ENCODE measurements at regions not wholly inside any gene's neighbourhood (a gene's known extent, or its start where the extent isn't known, plus 50 kb on each side); places are given as distances from the start of the nearest gene placed in this dataset.

DNA sequence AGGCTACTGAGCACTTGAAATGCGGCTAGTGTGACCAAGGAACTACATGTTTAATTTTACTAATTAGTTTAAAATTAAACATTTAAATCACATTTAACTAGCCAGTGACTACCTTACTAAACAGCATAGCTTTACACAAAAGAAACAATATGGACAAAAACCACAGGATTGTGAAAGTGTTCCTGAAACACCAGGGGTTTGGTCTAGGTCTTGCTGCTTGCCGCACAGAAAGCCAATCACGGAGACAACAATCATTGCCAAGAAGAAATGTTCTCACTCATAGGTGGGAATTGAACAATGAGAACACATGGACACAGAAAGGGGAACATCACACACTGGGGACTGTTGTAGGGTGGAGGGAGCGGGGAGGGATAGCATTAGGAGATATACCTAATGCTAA lies 309.5 kb downstream of the C11orf87 start:
- H3K27ac ChIP-seq, result no peak overlapping the region
- no peak for TF ChIP-seq ZFX (IDR thresholded peaks at IDR 0.05)
- TF ChIP-seq, protein P1, sequence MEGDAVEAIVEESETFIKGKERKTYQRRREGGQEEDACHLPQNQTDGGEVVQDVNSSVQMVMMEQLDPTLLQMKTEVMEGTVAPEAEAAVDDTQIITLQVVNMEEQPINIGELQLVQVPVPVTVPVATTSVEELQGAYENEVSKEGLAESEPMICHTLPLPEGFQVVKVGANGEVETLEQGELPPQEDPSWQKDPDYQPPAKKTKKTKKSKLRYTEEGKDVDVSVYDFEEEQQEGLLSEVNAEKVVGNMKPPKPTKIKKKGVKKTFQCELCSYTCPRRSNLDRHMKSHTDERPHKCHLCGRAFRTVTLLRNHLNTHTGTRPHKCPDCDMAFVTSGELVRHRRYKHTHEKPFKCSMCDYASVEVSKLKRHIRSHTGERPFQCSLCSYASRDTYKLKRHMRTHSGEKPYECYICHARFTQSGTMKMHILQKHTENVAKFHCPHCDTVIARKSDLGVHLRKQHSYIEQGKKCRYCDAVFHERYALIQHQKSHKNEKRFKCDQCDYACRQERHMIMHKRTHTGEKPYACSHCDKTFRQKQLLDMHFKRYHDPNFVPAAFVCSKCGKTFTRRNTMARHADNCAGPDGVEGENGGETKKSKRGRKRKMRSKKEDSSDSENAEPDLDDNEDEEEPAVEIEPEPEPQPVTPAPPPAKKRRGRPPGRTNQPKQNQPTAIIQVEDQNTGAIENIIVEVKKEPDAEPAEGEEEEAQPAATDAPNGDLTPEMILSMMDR (conservative IDR thresholded peaks at IDR 0.05), result no peak

DNA sequence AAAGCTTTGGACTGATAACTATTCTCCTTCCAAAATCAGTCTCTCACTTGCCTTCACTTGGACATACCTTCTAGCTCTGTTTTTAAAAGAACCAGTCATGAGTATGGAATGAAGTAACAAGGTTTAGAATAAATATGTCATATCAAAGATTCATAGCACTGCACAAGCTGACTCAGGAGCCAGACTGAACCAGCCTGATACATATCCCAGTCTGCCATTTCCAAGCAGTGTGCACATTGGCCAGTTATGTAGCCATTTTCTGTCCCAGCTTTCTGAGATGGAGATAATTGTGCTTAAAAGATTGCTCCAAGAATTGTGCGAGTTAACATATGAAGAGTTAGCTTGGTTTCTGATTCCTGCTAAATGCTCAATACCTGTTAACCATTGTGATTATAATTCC lies 311.3 kb downstream of the C11orf87 start:
- no peak for TF ChIP-seq ZFX (IDR thresholded peaks at IDR 0.05)
- TF ChIP-seq, protein P1 (conservative IDR thresholded peaks at IDR 0.05), result no peak
- no peak overlapping the region for H3K27ac ChIP-seq

DNA sequence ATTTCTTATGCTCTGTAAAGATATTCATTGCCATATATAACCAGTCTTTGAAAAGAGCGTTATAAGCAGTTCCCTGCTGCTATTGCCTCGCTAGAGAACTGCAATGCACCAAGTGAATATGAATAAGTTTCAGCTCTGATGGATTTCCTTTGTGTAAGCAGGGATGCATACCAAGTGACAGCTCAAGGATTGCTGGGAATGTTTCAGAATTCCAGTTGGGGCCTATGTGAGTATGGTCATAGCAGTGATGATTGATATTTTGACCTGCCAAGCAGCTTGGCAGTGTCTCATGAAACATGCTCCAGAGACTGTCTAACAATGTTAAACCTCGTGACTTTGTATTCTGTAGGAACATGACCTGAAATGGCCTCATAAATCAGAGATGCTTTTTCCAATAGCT lies 312.6 kb downstream of the C11orf87 start:
- no peak overlapping the region for H3K27ac ChIP-seq
- no peak for TF ChIP-seq ZFX (IDR thresholded peaks at IDR 0.05)
- TF ChIP-seq, protein P1 (conservative IDR thresholded peaks at IDR 0.05), result no peak

DNA sequence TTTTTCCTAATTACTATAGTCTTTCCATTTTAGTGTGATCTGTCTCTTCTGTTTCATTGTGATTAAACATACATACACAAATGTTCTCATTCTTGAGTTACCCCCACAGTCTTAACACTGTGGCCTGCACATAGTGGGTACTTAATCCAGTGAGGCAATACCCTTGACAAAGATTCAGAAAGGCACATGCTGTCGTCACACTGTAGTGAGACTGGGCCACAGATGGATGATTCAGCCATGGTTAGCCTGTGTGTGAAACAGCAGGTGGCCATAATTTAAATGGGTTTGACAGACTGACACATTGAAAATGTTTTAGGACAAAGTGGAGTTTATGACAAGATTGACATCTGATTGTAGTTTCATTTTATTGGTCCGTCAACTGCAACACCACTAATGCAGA lies 313.1 kb downstream of the C11orf87 start:
- no peak for TF ChIP-seq ZFX (IDR thresholded peaks at IDR 0.05)
- TF ChIP-seq, protein P1 (conservative IDR thresholded peaks at IDR 0.05), result no peak
- H3K27ac ChIP-seq, result no peak overlapping the region

DNA sequence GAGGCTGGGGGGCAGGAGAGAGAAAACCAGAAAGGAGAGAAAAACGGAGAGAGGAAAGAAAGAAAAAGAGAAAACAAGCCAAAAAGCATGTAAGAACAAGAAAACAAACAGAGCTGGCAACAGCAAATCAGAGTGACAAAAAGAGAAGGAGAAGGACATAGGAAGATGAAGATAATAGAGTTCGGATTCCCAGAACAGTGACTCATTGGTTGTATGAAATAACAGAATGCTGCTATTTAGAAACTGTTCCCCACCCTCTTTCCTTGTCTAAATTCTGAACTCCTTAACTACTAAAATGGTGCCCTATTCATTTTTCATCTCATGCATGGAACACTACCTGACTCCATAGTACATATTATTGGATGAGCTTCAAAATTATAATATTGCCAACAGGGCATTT lies 317.4 kb downstream of the C11orf87 start:
- TF ChIP-seq, protein P1 (conservative IDR thresholded peaks at IDR 0.05), result no peak
- no peak for TF ChIP-seq ZFX (IDR thresholded peaks at IDR 0.05)
- no peak overlapping the region for H3K27ac ChIP-seq

DNA sequence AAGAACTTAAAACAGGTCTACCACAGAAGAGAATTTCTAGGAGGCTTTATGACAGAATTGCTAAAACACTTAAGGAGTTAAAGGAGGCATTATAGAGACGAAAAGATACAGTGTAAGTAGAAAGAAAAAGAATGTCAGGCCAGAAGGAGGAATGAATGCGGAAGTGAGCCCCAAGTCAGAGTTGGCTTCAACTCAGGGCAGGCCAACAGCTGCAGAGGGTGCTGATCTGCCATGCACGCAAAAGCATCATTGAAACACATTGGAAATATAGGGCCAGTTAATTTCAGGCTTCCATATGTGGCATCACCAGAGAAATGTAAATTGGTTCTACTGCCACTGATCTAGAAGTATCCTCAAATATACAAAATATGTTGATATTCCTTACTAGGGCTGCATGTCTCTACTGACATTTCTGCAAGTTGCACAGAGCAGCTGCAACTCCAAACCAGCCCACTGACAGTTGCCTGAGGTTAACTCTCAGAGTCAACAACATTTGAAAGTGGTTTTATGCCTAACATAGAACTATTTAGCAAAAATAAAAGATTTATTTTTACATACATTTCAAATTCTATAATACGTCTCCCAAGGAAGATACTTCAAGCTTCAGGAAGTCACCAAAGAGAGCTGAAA lies 324.1 kb downstream of the C11orf87 start:
- no peak overlapping the region for H3K27ac ChIP-seq
- TF ChIP-seq, protein P1 (conservative IDR thresholded peaks at IDR 0.05), result no peak
- no peak for TF ChIP-seq ZFX (IDR thresholded peaks at IDR 0.05)

DNA sequence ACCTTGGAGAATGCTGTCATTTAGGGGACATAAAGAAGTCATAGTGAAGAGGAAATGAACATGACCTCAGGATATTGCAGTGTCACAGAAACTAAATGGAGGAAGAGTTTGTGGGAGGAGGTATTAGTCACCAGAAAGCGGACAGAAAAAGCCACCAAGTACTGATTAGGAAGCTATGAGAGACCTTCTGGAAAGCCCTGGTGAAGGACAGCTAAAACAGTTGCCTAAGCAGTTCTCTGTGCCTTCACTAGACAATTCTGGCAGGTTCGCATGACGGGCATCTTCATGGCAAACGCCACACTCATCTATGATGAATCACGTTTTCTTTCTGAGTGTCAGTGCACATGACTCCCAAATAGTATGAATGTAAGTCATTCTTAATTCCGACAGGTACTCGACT lies 325.8 kb downstream of the C11orf87 start:
- TF ChIP-seq, protein P1 (conservative IDR thresholded peaks at IDR 0.05), result no peak
- H3K27ac ChIP-seq, result no peak overlapping the region

Measured in C4-2B (cell line).